HG03103 (cell line): ENCODE measurements at regions not wholly inside any gene's neighbourhood (a gene's known extent, or its start where the extent isn't known, plus 50 kb on each side); places are given as distances from the start of the nearest gene placed in this dataset.

Experiments
- ATAC-seq: cut with Tn5 transposase; IDR thresholded peaks from one replicate; pipeline ENCODE4 v1.9.1; 2021; ENCODE audit warnings: low read depth; ENCODE audit not compliant: unreplicated experiment

DNA sequence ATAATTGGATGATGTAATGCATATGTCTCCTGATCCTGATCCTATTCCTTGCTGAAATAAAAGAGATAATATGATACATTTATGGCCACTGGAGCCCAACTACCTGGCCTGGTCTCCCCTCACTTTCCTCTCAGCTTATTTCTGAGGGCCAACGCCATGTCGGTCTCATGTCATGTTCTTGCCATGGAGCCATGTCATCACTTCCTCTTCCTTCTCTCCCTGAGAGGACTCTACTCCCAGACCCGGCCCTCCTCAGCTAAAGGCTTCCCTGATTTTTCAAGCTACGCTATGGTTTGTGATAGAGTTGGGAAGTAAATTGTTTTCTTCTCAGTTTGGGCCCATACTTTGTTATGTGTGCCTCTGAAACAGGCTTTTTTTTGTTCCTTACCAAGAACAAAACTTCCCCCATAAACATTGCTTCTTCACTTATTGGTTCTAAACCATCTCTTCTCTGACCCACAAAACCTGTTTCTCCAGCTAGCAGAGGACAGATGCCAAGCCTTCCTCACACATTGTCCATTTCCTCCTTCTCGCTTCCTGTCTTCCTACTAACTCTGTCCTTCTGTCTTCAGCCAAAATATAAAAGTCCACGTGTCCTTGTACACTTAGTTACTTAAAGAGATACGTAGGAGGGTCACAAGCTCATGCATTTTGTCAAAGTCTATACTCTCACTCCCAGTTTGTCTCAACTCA, 319.9 kb upstream of the DACH1 start:
- ATAC-seq = no peak

GRCh38 chr13:72185776-72186175, 318.8 kb upstream of the DACH1 start:
- no peak for ATAC-seq

- ATAC-seq = no peak
Observed at GRCh38 chr13:72181661-72182060, 314.7 kb upstream of the DACH1 start.

DNA sequence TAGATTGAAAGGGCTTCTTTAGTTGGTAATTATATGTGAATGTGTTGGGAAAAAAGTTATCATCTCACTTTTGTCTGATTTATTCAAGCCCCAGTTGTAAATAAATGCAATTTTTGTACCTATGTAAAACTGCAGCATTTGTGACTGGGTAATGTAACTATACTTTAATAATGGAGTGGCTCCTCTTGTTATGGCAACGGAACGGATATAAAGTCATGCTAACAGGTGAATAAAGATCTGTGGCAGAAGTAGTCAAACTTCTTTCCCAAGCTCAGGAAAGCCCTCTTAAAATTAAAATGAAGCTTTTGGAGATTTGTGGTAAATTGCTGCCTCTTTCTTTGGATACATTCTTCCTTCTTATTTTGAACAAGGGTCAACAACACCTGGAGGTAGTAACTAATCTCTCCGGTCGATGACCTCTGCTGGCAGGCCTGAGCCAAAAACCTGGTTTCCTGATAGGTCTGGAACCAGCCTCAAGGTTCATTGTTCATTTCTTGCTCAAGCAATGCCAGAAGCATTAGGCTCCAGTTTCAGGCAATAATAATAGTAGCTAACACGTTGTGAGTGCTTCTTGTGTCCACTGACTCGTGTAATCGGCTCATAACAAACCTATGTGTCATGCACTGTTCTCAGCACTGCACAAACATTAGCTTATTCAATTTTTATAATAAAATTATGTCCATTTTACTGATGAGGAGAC, 313.4 kb upstream of the DACH1 start:
- ATAC-seq = no peak

DNA sequence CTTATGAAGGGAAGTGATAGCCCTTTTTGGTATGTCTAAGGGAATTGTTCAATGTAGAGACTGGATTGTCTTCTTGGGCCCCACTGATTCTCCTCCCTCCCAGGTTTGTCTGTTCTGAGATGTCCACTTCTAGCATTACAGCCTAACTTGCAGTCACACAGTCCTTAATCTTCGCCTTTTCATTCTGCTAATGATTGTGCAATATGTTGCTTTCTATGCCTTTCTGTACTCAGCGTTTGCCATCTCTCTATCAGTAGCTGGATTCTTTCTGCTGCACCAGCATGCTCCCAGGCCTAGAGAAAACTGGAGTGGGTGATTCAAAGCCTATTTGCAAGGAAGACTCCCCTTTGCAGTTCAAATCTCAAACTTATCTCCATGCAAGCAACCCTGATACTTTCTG, 307.5 kb upstream of the DACH1 start:
- ATAC-seq = no peak

- no peak for ATAC-seq
Observed at GRCh38 chr13:72170571-72170970, 303.6 kb upstream of the DACH1 start.

DNA sequence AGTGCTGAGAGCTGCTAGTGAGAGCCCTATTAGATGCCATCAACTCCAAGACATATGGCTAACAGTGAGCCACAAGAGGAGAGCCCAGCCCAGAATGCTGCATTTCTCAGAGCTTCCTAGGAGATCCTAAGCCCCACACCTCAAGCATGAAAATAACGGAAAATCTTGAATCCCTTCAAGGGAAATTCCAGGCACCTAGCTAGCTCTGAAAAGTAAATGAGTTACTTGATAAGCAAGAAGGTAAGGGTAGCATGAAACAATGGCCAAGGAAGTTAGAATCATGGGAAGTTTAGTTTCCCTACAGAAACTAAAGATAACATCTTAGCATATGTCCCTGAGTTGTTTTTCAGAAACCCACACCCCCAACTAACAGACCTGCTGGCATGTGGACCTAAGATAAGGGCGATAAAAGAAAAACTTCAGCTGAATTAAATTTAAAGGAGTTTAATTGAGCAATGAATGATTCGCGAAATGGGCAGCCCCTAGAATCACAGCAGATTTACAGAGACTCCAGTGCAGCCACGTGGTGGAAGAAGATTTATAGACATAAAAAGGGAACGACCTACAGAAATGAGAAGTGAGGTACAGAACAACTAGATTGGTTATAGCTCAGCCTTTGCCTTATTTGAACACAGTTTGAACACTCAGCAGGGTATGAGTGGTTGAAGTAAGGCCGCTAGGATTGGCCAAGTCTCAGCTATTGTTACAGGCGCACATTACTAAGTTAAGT, 301.3 kb upstream of the DACH1 start:
- ATAC-seq = no peak

GRCh38 chr13:72166102-72166650, 299.2 kb upstream of the DACH1 start:
- ATAC-seq = no peak

DNA sequence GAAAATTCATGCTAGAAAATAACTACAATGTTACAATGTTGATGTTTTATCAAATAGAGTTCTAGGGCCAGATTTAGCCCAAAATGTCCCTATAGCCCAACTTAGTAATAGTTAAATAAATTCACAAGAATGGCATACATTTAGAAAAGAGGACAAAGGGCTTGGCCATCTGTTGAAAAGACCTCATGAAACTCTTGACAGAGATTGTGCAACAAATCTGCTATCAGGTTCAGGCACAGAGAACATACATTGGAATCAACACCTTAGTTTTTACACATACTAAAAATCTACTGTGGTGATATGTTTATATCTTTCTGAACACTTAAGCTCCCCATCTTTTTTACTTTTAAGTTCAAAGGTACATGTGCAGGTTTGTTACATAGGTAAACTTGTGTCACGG, 298.3 kb upstream of the DACH1 start:
- ATAC-seq = no peak

DNA sequence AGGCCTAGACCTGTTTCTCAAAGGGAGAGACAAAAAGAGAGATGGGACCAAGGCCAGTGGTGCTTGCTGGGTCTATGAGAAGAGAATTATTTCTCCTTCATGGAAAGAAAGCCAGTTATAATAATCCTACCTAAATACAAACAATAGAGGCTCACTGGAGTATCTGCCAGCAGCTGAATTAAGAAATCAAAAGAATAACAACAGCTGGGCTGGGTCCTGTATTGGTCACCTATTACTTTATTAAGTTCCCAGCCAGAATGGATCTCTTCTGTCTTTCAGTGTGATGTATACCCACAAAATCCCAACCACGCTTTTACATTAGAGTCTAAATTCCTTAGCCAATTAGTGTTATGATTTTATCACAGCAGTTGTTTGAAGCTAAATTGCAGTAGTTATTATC, 297.8 kb upstream of the DACH1 start:
- ATAC-seq = no peak

DNA sequence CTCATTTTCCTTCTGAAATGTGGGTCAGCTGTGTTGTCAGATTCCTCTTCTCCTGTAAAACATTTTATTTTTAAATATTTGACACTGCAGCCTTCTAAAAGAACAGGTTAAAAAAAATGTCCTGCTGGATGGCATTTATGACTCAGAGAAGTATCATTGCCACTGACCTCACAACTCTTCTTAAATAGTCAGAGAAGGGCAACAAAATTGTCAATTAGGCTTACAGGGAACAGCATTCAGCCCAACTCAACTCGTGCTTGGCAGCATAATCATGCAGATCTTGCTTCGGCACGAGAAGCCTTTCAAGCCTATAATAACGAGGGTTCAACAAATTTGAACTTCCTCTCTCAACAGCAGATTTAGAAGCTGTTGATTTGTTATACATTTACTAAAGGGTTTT, 296.7 kb upstream of the DACH1 start:
- no peak for ATAC-seq

GRCh38 chr13:72160977-72161376, 294.0 kb upstream of the DACH1 start:
- ATAC-seq = no peak

DNA sequence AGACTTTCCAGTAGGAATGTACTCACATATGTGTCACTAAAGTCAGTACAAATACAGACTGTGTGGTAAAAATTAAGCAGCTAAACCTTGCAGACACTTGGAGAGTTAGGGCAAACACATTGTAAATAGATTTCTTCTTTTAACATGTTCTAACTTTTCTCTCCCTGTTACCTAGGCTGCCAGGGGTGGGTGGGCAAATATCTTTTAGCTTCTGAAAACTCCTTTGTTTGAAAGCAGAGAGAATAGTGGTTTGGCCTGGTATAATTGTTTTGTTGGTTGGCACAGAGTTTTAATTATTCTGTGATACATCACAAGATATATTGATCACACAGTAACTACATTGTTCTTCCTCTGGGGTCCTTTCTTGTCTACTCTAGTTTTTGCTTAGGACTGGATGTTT, 289.8 kb upstream of the DACH1 start:
- ATAC-seq = no peak

GRCh38 chr13:72153272-72153671, 286.3 kb upstream of the DACH1 start:
- ATAC-seq = no peak

GRCh38 chr13:72151241-72151640, 284.2 kb upstream of the DACH1 start:
- no peak for ATAC-seq

DNA sequence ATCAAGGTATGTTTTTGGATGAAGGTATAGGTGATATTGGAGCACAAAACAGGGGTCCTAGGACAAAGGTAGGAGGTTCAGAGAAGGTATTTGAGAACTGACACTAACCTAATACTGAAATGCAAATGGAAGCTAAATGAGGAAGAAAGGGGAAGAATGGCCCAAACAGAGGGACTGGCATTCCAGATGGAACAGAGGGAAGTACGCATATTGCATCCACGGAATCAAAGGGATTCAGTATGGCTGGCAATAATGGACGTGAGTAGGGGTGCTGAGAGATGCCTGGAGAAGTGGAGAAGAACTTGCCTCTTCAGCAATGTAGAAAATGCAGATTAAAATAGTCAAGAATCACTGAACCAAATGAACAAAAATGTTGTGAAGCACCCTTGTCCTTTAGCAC, 283.5 kb upstream of the DACH1 start:
- ATAC-seq = no peak

DNA sequence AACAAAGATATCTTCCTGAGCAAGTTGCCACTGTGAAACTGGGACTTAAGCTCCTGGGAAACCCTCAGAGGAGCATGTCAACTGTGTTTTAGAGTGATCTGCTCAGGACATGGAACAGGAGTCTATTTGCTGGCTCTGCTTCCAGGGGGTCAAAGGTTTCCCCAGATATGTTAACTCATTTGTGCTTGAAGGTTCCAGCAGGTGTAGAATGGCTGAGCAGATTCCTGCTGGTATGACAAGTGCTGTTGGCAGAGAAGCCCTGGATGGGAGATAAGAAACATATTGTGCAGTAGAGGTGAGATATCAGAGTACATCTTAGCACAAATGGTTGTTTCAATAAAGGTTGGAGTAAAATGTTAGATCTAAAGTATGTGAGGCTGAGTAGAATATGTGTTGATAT, 282.7 kb upstream of the DACH1 start:
- ATAC-seq = no peak

DNA sequence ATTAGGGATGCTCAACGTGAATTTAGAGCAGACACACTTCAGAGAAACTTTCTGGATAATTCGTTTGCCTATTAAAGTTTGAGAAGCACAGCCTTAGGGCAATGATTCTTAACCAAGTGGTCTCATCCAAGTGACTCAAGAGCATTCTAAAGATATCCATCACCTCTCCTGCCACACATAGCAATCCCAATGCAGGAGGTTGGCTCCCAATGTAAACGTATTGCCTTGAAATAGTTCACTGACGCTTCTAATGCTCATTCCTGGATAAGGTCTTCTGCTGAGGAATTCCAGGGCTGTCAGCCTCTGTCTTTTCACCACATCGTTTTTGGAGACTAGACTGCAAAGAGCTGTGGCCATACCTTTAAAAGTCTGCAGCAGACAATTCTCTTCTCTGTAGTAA, 279.8 kb upstream of the DACH1 start:
- ATAC-seq = no peak

DNA sequence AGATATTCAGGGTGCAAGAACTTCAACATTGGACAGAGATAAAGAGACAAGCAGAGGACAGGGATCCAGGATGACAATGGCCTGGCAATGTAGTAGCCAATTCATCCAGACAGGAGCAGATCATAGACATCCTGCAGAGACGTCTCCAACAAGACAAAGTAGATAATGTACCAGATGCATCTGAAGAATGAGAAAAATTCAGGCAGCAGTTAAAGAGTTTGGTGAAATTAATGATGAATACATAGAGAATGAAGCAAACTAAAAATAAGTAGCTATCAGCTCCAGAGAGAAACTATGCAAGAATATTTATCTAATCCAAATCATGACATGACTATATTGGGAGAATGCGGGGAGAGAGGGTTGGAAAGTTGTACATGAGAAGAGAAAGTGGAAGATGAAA, 278.4 kb upstream of the DACH1 start:
- ATAC-seq = no peak

GRCh38 chr13:72144636-72145035, 277.6 kb upstream of the DACH1 start:
- no peak for ATAC-seq

GRCh38 chr13:72141855-72142519, 275.0 kb upstream of the DACH1 start:
- no peak for ATAC-seq
